GM19025 (cell line): ENCODE measurements at regions not wholly inside any gene's neighbourhood (a gene's known extent, or its start where the extent isn't known, plus 50 kb on each side); places are given as distances from the start of the nearest gene placed in this dataset.

Experiments
- ATAC-seq: cut with Tn5 transposase; IDR thresholded peaks from one replicate; pipeline ENCODE4 v1.9.1; 2021; ENCODE audit warnings: mild to moderate bottlenecking, low read depth, moderate library complexity; ENCODE audit not compliant: unreplicated experiment

GRCh38 chr12:95411057-95411456 is 62.9 kb upstream of the METAP2 start:
- ATAC-seq, result no peak

- ATAC-seq, result no peak
Observed at GRCh38 chr12:95411466-95411865, 62.5 kb upstream of the METAP2 start.

GRCh38 chr12:95412482-95413311 is 61.3 kb upstream of the METAP2 start:
- no peak for ATAC-seq

- ATAC-seq, result no peak
Observed at GRCh38 chr12:95413576-95413975, 60.4 kb upstream of the METAP2 start.

- ATAC-seq, result no peak
Observed at GRCh38 chr12:95415451-95415850, 58.5 kb upstream of the METAP2 start.

- ATAC-seq, result no peak
Observed at GRCh38 chr12:95416111-95416636, 57.8 kb upstream of the METAP2 start.

- ATAC-seq, result no peak
Observed at GRCh38 chr12:95417372-95417771, 56.6 kb upstream of the METAP2 start.

- no peak for ATAC-seq
Observed at GRCh38 chr12:95418142-95418541, 55.8 kb upstream of the METAP2 start.
